Stimulated activated CD4-positive, alpha-beta T cell treated with anti-CD3 and anti-CD28 coated beads, Interleukin-12 subunit alpha, Interleukin-12 subunit beta, amount 100 ng/mL, for 24 hours (primary cell): ENCODE measurements at regions not wholly inside any gene's neighbourhood (a gene's known extent, or its start where the extent isn't known, plus 50 kb on each side); places are given as distances from the start of the nearest gene placed in this dataset.
"Not testable (repeated sequence)": the region's sequence is repeated elsewhere in the genome, so short reads cannot be mapped to it uniquely, and the experiment has no call there.

ENCODE experiments used
- DNase-seq, 2 experiments: peaks; one replicate each; pipeline ENCODE4 v3.0.0-alpha.2; 2020; ENCODE audit warnings: low read depth in 2 of 2

DNA sequence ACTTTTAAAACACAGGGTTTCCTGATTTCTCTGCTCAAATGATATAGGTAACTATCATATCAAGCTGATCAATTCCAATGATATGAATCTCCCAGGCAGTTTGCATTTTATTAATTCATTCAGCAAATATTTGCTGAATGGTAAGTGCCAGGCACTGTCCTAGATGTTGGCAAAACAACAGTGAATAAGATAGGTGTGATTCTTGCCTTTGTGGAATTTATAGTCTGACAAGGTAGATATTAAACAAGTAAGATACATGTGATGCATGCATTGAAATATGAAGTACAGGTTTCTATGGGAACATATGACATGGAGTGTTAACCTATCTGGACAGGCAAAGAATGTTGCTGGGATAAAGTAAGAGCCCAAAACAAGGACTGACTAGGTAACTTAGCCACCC lies 231.8 kb upstream of the DAB2 start:
- no peak for DNase-seq

- DNase-seq = no peak
Measured at GRCh38 chr5:39654715-39655114, 229.9 kb upstream of the DAB2 start.

DNA sequence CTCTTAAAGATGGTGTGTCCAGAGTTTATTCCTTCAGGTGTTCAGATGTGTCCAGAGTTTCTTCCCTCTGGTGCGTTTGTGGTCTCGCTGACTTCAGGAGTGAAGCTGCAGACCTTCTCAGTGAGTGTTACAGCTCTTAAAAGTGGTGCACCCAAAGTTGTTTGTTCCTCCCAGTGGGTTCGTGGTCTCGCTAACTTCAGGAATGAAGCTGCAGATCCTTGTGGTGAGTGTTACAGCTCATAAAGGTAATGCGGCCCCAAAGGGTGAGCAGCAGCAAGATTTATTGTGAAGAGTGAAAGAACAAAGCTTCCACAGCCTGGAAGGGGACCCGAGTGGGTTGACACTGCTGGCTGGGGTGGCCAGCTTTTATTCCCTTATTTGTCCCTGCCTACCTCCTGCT lies 227.7 kb upstream of the DAB2 start:
- DNase-seq = not testable (repeated sequence)

GRCh38 chr5:39652036-39652435 lies 227.3 kb upstream of the DAB2 start:
- no peak for DNase-seq

GRCh38 chr5:39650008-39650762 lies 225.4 kb upstream of the DAB2 start:
- no peak for DNase-seq

- DNase-seq = no peak
Measured at GRCh38 chr5:39648848-39649227, 224.1 kb upstream of the DAB2 start.

GRCh38 chr5:39648085-39648847 lies 223.5 kb upstream of the DAB2 start:
- DNase-seq = no peak

GRCh38 chr5:39640552-39640951 lies 215.8 kb upstream of the DAB2 start:
- no peak for DNase-seq

- no peak for DNase-seq
Measured at GRCh38 chr5:39639618-39640089, 214.9 kb upstream of the DAB2 start.

DNA sequence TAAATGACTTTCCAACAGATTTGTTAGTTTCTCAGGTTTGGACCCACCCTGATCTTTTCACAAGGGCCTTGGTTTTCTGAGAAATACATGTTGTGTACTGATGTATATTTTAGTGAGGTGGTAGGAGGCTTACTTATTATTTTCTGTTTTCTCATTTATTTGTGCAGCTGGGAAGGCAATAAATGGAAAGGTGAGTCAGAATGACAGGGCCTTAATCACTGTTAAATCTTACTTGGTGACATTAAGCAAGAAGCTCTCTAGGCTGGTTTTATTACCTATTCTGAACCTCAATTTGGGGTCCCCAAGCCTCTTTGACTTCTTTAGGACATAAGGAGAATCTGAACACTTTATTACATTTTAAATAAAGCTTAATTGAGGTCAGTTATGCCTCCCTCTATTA lies 214.0 kb upstream of the DAB2 start:
- no peak for DNase-seq

DNA sequence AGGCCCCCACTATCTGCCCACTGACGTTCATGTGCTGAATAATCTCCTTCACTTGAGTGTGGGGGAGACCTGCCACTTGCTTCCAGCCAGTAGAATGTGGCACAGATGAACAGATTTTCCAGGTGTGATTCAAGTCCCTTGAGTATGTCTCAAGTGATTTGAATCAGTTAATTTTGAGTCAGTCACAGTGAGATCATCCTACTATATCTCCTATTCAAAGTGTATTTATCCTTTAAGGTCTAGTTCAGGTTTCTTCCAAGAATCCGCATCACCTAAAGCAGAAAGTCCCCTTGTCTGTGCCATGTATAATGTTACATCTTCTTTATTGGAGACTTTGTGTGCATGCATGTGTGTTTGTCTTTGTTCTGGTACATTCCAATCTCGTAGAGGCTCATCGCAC lies 208.3 kb upstream of the DAB2 start:
- DNase-seq = no peak

- no peak for DNase-seq
Measured at GRCh38 chr5:39631958-39632357, 207.2 kb upstream of the DAB2 start.

DNA sequence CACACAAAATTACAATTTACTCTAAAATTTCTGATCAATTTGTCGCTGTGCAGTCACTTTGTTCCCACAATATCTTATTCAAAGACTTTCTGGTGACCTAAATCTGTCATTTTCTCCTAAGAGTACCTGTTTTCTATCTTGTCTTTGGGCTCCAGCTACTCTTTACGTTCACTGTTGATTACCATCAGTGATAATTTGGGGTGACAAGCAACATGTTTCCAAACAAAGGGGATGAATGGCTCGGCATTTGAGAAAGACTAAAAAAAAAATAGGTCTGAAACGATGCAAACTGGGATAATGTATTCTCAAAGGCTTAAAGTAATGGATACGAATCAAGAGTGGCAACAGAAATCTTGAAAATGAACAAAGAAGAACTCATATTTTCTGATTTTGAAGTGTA lies 205.2 kb upstream of the DAB2 start:
- DNase-seq = no peak

DNA sequence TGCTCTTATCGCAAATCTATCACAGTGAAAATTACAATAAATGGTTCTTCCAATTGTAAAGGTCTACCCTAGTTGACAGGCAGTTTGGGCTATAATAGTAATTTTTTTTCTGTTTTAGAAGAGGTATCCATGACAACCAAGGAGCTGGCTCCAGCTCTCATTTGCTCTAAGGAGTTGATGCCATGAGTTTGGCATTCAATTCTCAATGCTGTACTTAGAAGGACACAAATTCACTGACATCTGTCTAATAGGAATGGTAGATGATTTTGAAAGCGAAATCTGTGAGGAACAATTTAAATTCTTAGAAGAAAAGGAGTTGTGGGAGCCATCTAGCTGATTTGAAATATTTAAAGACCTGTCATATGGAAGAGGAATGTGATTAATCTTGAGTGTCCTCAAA lies 203.6 kb upstream of the DAB2 start:
- no peak for DNase-seq

- no peak for DNase-seq
Measured at GRCh38 chr5:39624890-39625289, 200.1 kb upstream of the DAB2 start.

DNA sequence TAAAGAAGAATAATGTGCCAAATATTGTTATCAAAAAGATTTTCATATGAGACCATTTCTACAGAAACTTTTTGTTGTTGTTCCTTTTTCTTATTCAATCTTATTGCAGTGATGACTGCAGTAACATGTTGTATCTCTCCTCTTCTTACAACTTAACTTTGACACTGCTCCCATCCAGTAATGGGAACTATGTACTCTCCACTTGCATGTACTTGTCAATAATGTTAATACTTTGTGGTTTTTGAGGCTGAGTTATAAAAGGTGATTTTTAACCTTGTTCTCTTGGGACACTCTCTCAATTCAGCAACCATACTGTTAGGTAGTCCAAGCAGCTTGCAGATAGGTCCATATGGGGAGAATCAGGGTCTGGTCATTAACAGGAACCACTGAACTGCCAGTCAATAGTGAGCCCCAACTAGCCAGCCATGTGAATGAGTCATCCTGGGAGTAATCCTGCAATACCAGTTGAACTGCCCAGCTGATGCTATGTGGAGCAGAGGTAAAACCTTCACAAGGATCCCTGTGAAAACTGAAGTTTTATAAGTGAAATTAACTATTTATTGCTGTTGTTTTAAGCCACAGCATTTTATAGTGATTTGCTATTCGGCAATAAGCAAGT lies 199.6 kb upstream of the DAB2 start:
- no peak for DNase-seq

DNA sequence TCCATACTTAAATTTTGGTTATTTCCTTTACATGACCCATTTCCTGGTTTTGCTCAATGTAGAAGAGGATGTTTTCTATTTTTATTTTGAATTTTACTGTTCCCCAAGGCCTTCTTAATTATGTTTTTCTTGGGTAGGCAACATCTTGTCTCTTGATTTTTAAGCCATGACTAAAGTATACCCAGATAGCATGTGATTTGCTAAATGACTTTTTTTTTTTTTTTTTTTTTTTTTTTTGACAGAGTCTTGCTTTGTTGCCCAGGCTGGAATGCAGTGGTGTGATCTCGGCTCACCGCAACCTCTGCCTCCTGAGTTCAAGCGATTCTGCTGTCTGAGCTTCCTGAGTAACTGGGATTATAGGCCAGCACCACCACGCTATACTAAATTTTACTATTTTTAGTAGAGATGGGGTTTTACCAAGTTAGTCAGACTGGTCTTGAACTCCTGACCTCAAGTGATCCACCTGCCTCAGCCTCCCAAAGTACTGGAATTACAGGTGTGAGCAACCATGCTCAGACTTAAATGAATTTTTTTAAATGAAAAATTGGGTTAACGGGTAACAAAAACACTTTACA lies 198.6 kb upstream of the DAB2 start:
- DNase-seq = no peak

DNA sequence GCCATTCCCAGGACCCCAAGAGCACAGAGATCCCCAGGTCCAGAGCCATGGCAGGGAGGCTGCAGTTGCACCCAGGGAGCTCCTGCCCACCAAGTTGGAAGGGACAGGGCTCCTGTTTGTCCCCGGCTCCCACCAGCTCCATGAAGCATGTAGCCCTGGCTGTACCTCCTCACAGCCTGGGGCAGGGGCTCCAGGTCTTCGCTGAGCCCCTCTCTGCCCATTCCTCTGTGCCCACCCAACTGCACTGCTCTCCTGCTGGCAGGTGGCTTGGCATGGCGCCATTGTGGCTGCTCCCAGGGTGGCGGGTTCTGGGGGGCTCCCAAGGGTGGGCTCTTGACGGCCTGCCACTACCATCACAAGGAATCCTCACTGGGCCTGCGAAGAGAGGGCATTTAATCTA lies 197.5 kb upstream of the DAB2 start:
- DNase-seq = no peak

DNA sequence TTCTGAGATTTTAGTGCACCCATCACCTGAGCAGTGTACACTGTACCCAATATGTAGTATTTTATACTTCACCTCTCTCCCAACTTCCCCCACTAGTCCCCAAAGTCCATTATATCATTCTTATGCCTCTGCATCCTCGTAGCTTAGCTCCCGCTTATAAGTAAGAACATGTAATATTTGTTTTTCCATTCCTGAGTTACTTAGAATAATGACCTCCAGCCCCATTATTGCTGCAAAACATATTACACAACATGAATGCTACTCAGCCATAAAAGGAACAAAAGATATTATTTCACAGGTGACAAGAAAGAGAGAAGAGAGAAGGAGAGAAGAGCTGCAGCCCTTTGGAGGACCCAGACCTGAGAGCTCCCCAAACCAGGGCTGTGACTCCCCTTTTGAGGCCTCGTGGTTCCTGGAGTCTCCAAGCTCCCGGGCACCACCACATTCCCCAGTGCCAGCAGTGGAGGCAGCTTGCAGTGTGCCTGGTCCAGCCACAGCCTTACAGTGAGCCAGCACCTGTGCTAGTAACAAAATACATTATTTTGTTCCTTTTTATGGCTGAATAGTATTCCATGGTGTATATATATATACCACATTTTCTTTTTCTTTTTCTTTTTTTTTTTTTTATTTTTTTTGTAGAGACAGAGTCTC lies 194.5 kb upstream of the DAB2 start:
- DNase-seq = no peak

DNA sequence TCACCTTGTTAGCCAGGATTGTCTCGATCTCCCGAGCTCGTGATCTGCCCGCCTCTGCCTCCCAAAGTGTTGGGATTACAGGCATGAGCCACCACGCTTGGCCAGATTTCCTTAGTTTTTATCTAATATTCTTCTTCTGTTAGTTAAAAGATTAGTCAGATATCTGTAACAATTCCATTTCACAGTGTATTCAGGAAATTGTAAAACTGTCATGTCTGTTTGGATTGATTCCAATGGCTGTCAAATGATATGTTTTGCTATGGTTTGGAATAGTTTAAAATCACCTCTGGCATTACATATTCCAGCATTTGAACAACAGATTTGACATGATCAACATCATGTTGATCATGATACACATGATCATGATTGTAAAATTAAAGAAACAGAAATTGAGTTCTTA lies 193.6 kb upstream of the DAB2 start:
- no peak for DNase-seq

DNA sequence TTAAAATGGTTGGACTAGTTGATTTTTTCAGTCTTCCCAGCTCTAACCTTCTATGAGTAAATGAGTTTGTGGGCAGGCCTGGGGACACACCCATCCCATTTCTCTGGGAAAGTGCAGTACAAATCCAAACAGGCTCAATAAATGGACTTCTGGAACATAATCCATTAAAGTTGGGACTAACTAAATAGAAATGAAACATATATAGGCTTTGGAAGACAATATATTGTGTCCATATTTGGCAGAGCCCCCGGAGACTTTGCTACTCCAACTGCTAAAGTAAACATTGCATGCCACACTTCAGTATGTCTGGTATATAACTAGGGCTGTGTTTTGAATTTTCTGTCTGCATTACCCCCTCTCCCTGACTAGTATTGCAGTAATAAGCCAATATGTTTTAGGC lies 191.4 kb upstream of the DAB2 start:
- no peak for DNase-seq

GRCh38 chr5:39611076-39611475 lies 186.3 kb upstream of the DAB2 start:
- not testable (repeated sequence) for DNase-seq
